ENCODE measurements at regions not wholly inside any gene's neighbourhood (a gene's known extent, or its start where the extent isn't known, plus 50 kb on each side); places are given as distances from the start of the nearest gene placed in this dataset.

- 24% methylated on average over 1 of the region's 1 CpG for WGBS (ENCODE audit: insufficient coverage, insufficient replicate concordance, low lambda C conversion rate, missing lambda C conversion rate)
- in situ Hi-C loops (cut with MboI), result loop anchor here (5.0 to 25.0 kb wide), 3 partner anchors 255 to 740 kb away; partner anchors contain the start of gene MT1X
- RAD21 ChIA-PET (ENCODE audit: unreplicated experiment), result interaction anchor here (1.0 kb wide), 1 partner anchor 372 kb away, joined by 3 read pairs; no protein-coding TSS in a partner anchor
- H3K9me3 ChIP-seq (replicated peaks; ENCODE audit: control insufficient read depth, insufficient read depth, low read length), result no peaks in the 10 kb centered on the region
- ATAC-seq (no peak), FAIRE-seq (no peak), DNase-seq (ENCODE audit: low read depth, low spot score) (no peak)
- CTCF ChIA-PET, result interaction anchor here (5.2 to 8.7 kb wide), 2 partner anchors 256 to 372 kb away, joined by 34 to 66 read pairs; no protein-coding TSS in a partner anchor
- no peak overlapping the region for H3K27ac ChIP-seq (ENCODE audit: control insufficient read depth, insufficient read depth)
- SMC1A ChIA-PET (ENCODE audit: uncharacterized antibody, unreplicated experiment), result interaction anchor here (1.3 kb wide), 1 partner anchor 9 kb away, joined by 3 read pairs; no protein-coding TSS in a partner anchor
- TF ChIP-seq ZNF24 (IDR thresholded peaks at IDR 0.05), result no peak
- TF ChIP-seq ZNF217 (IDR thresholded peaks at IDR 0.05), result no peak
- no peak for TF ChIP-seq NBN (IDR thresholded peaks at IDR 0.05)
- no peak for TF ChIP-seq HCFC1 (IDR thresholded peaks at IDR 0.05; ENCODE audit: low read length)
- no peak for TF ChIP-seq IRF3 (IDR thresholded peaks at IDR 0.05)
- no peak for TF ChIP-seq ESRRA (IDR thresholded peaks at IDR 0.05; ENCODE audit: low read length)
- TF ChIP-seq ZBTB11 (CRISPR knock-in tag; IDR thresholded peaks at IDR 0.05), result no peak
- TF ChIP-seq, protein P1, sequence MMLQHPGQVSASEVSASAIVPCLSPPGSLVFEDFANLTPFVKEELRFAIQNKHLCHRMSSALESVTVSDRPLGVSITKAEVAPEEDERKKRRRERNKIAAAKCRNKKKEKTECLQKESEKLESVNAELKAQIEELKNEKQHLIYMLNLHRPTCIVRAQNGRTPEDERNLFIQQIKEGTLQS (IDR thresholded peaks at IDR 0.05; ENCODE audit: borderline replicate concordance, extremely low read depth, low read depth, low read length), result no peak
- no peak for TF ChIP-seq ZNF207 (IDR thresholded peaks at IDR 0.05; ENCODE audit: borderline replicate concordance)
- TF ChIP-seq FOS (IDR thresholded peaks at IDR 0.05; ENCODE audit: borderline replicate concordance, extremely low read depth, insufficient read length), result no peak
- TF ChIP-seq TCF7 (IDR thresholded peaks at IDR 0.05; ENCODE audit: borderline replicate concordance), result no peak
- TF ChIP-seq POLR2AphosphoS2 (IDR thresholded peaks at IDR 0.05; ENCODE audit: low read depth, low read length), result no peak
- no peak overlapping the region for H3K4me2 ChIP-seq (ENCODE audit: control insufficient read depth, insufficient read depth)
- no peak overlapping the region for H2AFZ ChIP-seq (ENCODE audit: control insufficient read depth, low read depth, low read length)
- intact Hi-C loops (cut with micrococcal nuclease; ENCODE audit: unreplicated experiment), result no loop called here
- H3K4me1 ChIP-seq (ENCODE audit: control insufficient read depth, insufficient read depth, low read length), result no peaks in the 10 kb centered on the region
- no TSS peak for BruUV-seq (replicated peaks)
- no peaks in the 10 kb centered on the region for H3K36me3 ChIP-seq (ENCODE audit: control insufficient read depth in 2 of 2, insufficient read depth in 2 of 2, low read length in 1 of 2)
- no peaks in the 10 kb centered on the region for H3K79me2 ChIP-seq (ENCODE audit: control insufficient read depth, insufficient read depth, low read length)
- POLR2A ChIA-PET, result no interaction called here
- peaks cover 0 to 2% of the 10 kb centered on the region in 2 experiments; a peak in 2 of 4 replicates for H3K27me3 ChIP-seq (replicated peaks in 1 of 2; ENCODE audit: control insufficient read depth in 2 of 2, insufficient read depth in 2 of 2, low read length in 1 of 2)
- H4K20me1 ChIP-seq (ENCODE audit: control insufficient read depth, insufficient read depth), result no peaks in the 10 kb centered on the region
- H3K9ac ChIP-seq (ENCODE audit: control insufficient read depth, insufficient read depth, low read length), result no peak overlapping the region
- no peak overlapping the region for H3K4me3 ChIP-seq
Measured at GRCh38 chr16:55947366-55947765, 72.2 kb upstream of the CES5A start.

Data from GM12878 (cell line).